SU-DHL-6 (cell line): ENCODE measurements at regions not wholly inside any gene's neighbourhood (a gene's known extent, or its start where the extent isn't known, plus 50 kb on each side); places are given as distances from the start of the nearest gene placed in this dataset.

ENCODE experiments used
- EZH2phosphoT487 ChIP-seq: fragments of 200-600 bp; sonication (generic), shearing (Covaris generic); conservative IDR thresholded peaks from 2 replicates; pipeline ENCODE4 v1.6.1; 2018; ENCODE audit warnings: mild to moderate bottlenecking, antibody characterized with exemption, low read length, moderate library complexity, mixed read lengths
- TF ChIP-seq, protein P1 (sequence below): fragments of 200-600 bp; sonication (generic); IDR thresholded peaks from one replicate; pipeline ENCODE4 v1.5.1; 2017; ENCODE audit warnings: antibody characterized with exemption, mild to moderate bottlenecking, low read length, moderate library complexity; ENCODE audit not compliant: insufficient read depth, poor library complexity, severe bottlenecking

GRCh38 chr7:149633976-149634945 lies 136.7 kb upstream of the ZNF746 start:
- TF ChIP-seq, protein P1, sequence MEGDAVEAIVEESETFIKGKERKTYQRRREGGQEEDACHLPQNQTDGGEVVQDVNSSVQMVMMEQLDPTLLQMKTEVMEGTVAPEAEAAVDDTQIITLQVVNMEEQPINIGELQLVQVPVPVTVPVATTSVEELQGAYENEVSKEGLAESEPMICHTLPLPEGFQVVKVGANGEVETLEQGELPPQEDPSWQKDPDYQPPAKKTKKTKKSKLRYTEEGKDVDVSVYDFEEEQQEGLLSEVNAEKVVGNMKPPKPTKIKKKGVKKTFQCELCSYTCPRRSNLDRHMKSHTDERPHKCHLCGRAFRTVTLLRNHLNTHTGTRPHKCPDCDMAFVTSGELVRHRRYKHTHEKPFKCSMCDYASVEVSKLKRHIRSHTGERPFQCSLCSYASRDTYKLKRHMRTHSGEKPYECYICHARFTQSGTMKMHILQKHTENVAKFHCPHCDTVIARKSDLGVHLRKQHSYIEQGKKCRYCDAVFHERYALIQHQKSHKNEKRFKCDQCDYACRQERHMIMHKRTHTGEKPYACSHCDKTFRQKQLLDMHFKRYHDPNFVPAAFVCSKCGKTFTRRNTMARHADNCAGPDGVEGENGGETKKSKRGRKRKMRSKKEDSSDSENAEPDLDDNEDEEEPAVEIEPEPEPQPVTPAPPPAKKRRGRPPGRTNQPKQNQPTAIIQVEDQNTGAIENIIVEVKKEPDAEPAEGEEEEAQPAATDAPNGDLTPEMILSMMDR: no peak
- no peak for TF ChIP-seq EZH2phosphoT487
